ENCODE measurements at regions not wholly inside any gene's neighbourhood (a gene's known extent, or its start where the extent isn't known, plus 50 kb on each side); places are given as distances from the start of the nearest gene placed in this dataset.

DNA sequence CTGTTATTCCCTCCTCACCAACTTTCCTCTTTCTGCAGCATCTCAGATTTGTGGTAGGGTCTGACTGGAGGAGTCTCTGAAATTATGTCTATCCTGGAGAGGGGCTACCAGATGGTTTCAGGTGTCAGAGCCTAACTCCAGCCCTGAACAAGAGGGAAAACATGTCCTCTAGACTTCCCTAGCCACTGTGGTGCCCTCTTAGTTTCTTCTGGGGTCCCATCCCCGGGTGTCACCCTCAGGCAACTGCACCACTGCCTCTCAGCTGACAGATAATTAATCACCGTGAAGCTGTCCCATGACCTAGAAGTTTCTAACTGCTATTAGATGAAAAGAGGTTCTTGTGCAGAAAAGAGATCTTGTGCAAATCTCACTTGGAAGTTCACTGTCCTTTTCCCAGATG, 95.1 kb upstream of the CELF4 start:
- Histone ChIP-seq H3K27me3 (ENCODE audit: low read length) (no peaks in the 10 kb centered on the region), H3K79me2 (ENCODE audit: low read length) (no peaks in the 10 kb centered on the region), H3K4me1 (ENCODE audit: low read length) (no peaks in the 10 kb centered on the region), H3K4me3 (ENCODE audit: low read length) (no peak overlapping the region), H3K9ac (ENCODE audit: low read length) (no peak overlapping the region), H4K20me1 (ENCODE audit: insufficient read depth, low read depth, low read length) (no peaks in the 10 kb centered on the region), H3K36me3 (ENCODE audit: insufficient read depth, low read length) (no peaks in the 10 kb centered on the region), H3K27ac (ENCODE audit: low read length) (no peak overlapping the region), H3K4me2 (ENCODE audit: low read depth, low read length, poor library complexity, severe bottlenecking) (no peak overlapping the region), H3K9me2 (replicated peaks; ENCODE audit: insufficient read depth, low read length) (no peaks in the 10 kb centered on the region), H2AFZ (ENCODE audit: low read length) (no peak overlapping the region), H3K9me3 (ENCODE audit: low read length) (no peaks in the 10 kb centered on the region; the same call in 1 of the 2 replicates)
- no peak for DNase-seq

DNA sequence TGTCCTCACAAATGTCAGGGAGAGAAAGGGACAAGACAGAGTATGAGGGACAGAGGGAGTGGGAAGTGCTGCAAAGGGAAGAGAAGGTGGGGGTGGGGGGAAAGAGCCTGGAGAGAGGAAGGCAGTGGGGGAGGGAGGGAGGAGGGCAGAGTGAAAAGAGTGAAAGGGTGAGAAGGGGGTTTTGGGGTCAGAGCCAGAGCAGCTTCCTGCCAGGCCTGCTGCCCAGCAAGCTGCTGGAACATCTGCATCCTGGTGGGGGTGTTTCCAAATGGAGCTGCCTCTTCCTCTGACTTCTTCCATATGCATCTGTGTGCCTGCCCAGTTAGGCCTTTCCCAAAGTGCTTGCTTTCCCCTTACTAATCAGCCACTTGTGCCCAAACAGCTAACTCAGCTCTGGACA, 94.3 kb upstream of the CELF4 start:
- no peak overlapping the region for H3K4me3 ChIP-seq (ENCODE audit: low read length)
- H2AFZ ChIP-seq (ENCODE audit: low read length): no peak overlapping the region
- no peaks in the 10 kb centered on the region for H3K79me2 ChIP-seq (ENCODE audit: low read length)
- no peak overlapping the region for H3K27ac ChIP-seq (ENCODE audit: low read length)
- no peaks in the 10 kb centered on the region for H4K20me1 ChIP-seq (ENCODE audit: insufficient read depth, low read depth, low read length)
- H3K9me2 ChIP-seq (replicated peaks; ENCODE audit: insufficient read depth, low read length): no peaks in the 10 kb centered on the region
- no peaks in the 10 kb centered on the region; the same call in 1 of the 2 replicates for H3K9me3 ChIP-seq (ENCODE audit: low read length)
- no peak overlapping the region for H3K9ac ChIP-seq (ENCODE audit: low read length)
- no peaks in the 10 kb centered on the region for H3K36me3 ChIP-seq (ENCODE audit: insufficient read depth, low read length)
- no peak overlapping the region for H3K4me2 ChIP-seq (ENCODE audit: low read depth, low read length, poor library complexity, severe bottlenecking)
- H3K4me1 ChIP-seq (ENCODE audit: low read length): no peaks in the 10 kb centered on the region
- DNase-seq: no peak
- no peaks in the 10 kb centered on the region for H3K27me3 ChIP-seq (ENCODE audit: low read length)

DNA sequence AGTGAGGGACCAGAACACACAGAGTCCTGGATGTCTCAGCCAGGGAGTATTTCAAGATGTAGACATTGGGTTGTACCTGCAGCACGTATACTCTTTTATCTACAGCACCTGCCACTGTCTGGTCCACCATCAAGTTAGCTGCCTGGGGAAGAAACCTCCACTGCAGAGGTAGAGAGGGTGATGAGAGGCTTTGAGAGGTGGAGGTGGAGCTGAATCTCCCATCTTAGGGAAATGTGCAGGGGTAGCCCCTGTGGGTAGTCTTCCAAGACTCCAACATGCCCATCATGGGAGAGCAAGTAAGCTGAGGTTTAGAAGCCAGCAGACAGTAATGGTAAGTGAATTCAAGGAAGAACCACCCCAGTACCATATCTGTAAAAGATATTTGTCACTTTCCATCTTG, 93.3 kb upstream of the CELF4 start:
- no peak overlapping the region for H2AFZ ChIP-seq (ENCODE audit: low read length)
- H3K27ac ChIP-seq (ENCODE audit: low read length): no peak overlapping the region
- H3K27me3 ChIP-seq (ENCODE audit: low read length): no peaks in the 10 kb centered on the region
- no peaks in the 10 kb centered on the region; the same call in 1 of the 2 replicates for H3K9me3 ChIP-seq (ENCODE audit: low read length)
- H3K4me3 ChIP-seq (ENCODE audit: low read length): no peak overlapping the region
- H3K36me3 ChIP-seq (ENCODE audit: insufficient read depth, low read length): no peaks in the 10 kb centered on the region
- no peak overlapping the region for H3K4me2 ChIP-seq (ENCODE audit: low read depth, low read length, poor library complexity, severe bottlenecking)
- no peaks in the 10 kb centered on the region for H3K9me2 ChIP-seq (replicated peaks; ENCODE audit: insufficient read depth, low read length)
- DNase-seq: no peak
- H4K20me1 ChIP-seq (ENCODE audit: insufficient read depth, low read depth, low read length): no peaks in the 10 kb centered on the region
- H3K4me1 ChIP-seq (ENCODE audit: low read length): no peaks in the 10 kb centered on the region
- H3K79me2 ChIP-seq (ENCODE audit: low read length): no peaks in the 10 kb centered on the region
- H3K9ac ChIP-seq (ENCODE audit: low read length): no peak overlapping the region

DNA sequence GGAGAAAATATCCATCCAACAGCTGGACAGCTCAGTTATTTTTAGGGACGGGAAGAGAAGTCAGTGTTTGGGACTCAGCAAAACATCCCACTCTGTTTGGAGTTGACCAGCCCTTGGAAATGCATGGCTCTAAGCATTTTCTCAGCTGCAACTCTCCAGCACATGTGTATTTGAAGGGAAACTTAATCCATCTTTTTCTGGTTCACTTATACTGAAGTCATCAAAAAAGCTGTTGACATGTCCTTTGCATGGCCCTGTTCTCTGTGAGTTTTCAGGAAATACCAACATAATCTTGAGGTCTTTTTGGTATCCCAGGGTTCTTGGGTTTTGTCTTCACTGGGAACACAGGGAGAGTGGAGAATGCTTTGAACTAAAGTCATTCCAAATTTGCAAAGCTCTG, 91.9 kb upstream of the CELF4 start:
- no peaks in the 10 kb centered on the region for H3K79me2 ChIP-seq (ENCODE audit: low read length)
- DNase-seq: no peak
- H3K9ac ChIP-seq (ENCODE audit: low read length): no peak overlapping the region

DNA sequence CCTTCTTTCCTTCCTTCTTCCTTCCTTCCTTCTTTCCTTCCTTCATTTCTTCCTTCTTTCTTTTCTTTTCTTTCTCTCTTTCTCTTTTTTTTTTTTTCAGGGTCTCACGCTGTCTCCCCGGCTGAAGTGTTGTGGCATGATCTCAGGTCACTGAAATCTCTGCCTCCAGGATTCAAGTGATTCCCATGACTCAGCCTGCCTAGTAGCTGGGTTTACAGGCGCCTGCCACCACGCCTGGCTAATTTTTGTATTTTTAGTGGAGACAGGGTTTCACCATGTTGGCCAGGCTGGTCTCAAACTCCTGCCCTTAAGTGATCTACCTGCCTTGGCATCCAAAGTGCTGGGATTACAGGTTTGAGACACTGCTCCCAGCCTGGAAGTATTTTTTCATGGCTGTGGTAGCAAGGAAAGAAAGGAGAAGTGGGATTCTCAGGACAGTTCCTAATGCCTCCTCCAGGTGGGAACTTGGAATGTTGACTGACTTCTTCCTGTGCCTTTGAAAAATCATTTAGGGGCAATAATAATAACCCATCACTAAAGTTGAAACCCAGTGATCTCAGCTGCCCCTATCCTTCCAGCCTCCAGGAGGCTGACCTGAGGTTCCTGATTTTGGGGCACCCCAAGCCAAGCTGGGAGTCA, 89.3 kb upstream of the CELF4 start:
- Histone ChIP-seq H3K36me3 (ENCODE audit: insufficient read depth, low read length) (no peaks in the 10 kb centered on the region), H3K4me1 (ENCODE audit: low read length) (no peaks in the 10 kb centered on the region), H3K4me3 (ENCODE audit: low read length) (no peak overlapping the region), H4K20me1 (ENCODE audit: insufficient read depth, low read depth, low read length) (no peaks in the 10 kb centered on the region), H3K79me2 (ENCODE audit: low read length) (no peaks in the 10 kb centered on the region), H3K27me3 (ENCODE audit: low read length) (no peaks in the 10 kb centered on the region), H3K9me3 (ENCODE audit: low read length) (no peaks in the 10 kb centered on the region; the same call in 1 of the 2 replicates), H3K9me2 (replicated peaks; ENCODE audit: insufficient read depth, low read length) (no peaks in the 10 kb centered on the region), H3K4me2 (ENCODE audit: low read depth, low read length, poor library complexity, severe bottlenecking) (no peak overlapping the region), H2AFZ (ENCODE audit: low read length) (no peak overlapping the region), H3K27ac (ENCODE audit: low read length) (no peak overlapping the region), H3K9ac (ENCODE audit: low read length) (no peak overlapping the region)
- no peak for DNase-seq

More for the DNA sequence above, 91.9 kb upstream of the CELF4 start:
- no peak overlapping the region for H3K27ac ChIP-seq (ENCODE audit: low read length)
- no peaks in the 10 kb centered on the region for H3K9me2 ChIP-seq (replicated peaks; ENCODE audit: insufficient read depth, low read length)
- H3K9me3 ChIP-seq (ENCODE audit: low read length): no peaks in the 10 kb centered on the region; the same call in 1 of the 2 replicates
- no peak overlapping the region for H2AFZ ChIP-seq (ENCODE audit: low read length)
- no peak overlapping the region for H3K4me2 ChIP-seq (ENCODE audit: low read depth, low read length, poor library complexity, severe bottlenecking)
- no peaks in the 10 kb centered on the region for H3K4me1 ChIP-seq (ENCODE audit: low read length)
- no peaks in the 10 kb centered on the region for H3K36me3 ChIP-seq (ENCODE audit: insufficient read depth, low read length)
- no peaks in the 10 kb centered on the region for H3K27me3 ChIP-seq (ENCODE audit: low read length)
- H4K20me1 ChIP-seq (ENCODE audit: insufficient read depth, low read depth, low read length): no peaks in the 10 kb centered on the region
- H3K4me3 ChIP-seq (ENCODE audit: low read length): no peak overlapping the region

DNA sequence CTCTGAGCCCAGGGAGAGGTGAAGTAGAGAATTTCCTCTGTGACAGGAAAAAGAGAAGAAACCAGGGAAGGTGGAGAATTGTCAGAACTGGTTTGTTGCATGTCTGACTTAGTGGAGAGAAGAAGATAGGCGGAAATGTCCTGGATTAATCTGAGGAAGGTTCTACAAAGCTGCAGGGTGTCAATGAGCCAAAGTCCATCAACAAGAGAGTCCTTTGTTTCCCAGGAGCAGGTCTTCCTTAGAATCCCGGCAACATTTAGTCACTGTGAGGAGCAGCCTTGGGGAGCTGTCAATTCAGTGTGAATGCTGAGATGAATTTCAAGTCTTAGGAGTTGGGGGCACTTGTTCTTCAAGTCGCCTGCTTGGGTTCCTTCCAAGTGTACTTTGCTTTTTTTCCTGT, 88.4 kb upstream of the CELF4 start:
- no peaks in the 10 kb centered on the region for H3K4me1 ChIP-seq (ENCODE audit: low read length)
- no peak overlapping the region for H2AFZ ChIP-seq (ENCODE audit: low read length)
- no peaks in the 10 kb centered on the region for H3K36me3 ChIP-seq (ENCODE audit: insufficient read depth, low read length)
- no peak overlapping the region for H3K4me3 ChIP-seq (ENCODE audit: low read length)
- H3K9me3 ChIP-seq (ENCODE audit: low read length): no peaks in the 10 kb centered on the region; the same call in 1 of the 2 replicates
- no peaks in the 10 kb centered on the region for H4K20me1 ChIP-seq (ENCODE audit: insufficient read depth, low read depth, low read length)
- no peaks in the 10 kb centered on the region for H3K9me2 ChIP-seq (replicated peaks; ENCODE audit: insufficient read depth, low read length)
- DNase-seq: no peak
- H3K79me2 ChIP-seq (ENCODE audit: low read length): no peaks in the 10 kb centered on the region
- no peaks in the 10 kb centered on the region for H3K27me3 ChIP-seq (ENCODE audit: low read length)
- no peak overlapping the region for H3K27ac ChIP-seq (ENCODE audit: low read length)
- H3K4me2 ChIP-seq (ENCODE audit: low read depth, low read length, poor library complexity, severe bottlenecking): no peak overlapping the region
- H3K9ac ChIP-seq (ENCODE audit: low read length): no peak overlapping the region

DNA sequence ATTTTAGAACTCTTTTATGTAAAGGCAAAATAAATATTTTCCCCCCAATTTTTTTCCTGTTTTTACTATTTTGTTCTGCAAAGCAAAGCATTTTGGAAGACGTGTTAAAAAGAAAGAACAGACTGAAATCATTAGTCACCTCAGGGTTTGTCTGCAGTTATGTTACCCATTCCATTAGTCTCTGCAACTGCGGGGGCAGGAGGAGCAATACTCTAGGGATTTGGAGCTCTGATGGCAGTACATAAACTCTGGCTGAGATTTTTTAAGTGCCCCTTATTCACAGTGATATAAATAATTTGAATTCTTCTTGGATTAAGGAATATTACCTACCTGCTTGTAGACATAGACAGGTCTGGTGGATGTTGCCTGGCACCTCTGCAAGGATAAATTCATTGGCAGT, 88.0 kb upstream of the CELF4 start:
- DNase-seq: no peak
- H3K36me3 ChIP-seq (ENCODE audit: insufficient read depth, low read length): no peaks in the 10 kb centered on the region
- no peak overlapping the region for H2AFZ ChIP-seq (ENCODE audit: low read length)
- no peaks in the 10 kb centered on the region; the same call in 1 of the 2 replicates for H3K9me3 ChIP-seq (ENCODE audit: low read length)
- no peak overlapping the region for H3K27ac ChIP-seq (ENCODE audit: low read length)
- no peaks in the 10 kb centered on the region for H3K79me2 ChIP-seq (ENCODE audit: low read length)
- no peak overlapping the region for H3K9ac ChIP-seq (ENCODE audit: low read length)
- H3K4me2 ChIP-seq (ENCODE audit: low read depth, low read length, poor library complexity, severe bottlenecking): no peak overlapping the region
- no peaks in the 10 kb centered on the region for H4K20me1 ChIP-seq (ENCODE audit: insufficient read depth, low read depth, low read length)
- H3K4me3 ChIP-seq (ENCODE audit: low read length): no peak overlapping the region
- H3K4me1 ChIP-seq (ENCODE audit: low read length): no peaks in the 10 kb centered on the region
- no peaks in the 10 kb centered on the region for H3K9me2 ChIP-seq (replicated peaks; ENCODE audit: insufficient read depth, low read length)
- no peaks in the 10 kb centered on the region for H3K27me3 ChIP-seq (ENCODE audit: low read length)

DNA sequence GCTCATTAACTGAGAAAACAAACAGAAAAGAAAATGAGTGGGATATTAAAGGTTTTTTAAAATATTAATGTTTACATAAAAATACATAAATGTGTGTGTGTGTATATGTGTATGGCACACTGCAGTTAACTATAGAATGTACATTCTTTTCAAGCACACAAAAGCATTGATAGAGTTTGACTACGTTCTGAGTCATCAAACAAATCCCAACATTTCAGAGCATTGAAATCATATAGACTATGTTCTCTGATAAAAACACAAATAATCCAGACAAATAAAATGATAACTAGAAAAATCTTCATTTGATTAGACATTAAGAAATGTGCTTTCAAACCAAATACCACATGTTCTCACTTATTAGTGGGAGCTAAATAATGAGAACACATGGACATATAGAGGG, 84.3 kb upstream of the CELF4 start:
- no peak for DNase-seq
- H3K79me2 ChIP-seq (ENCODE audit: low read length): no peaks in the 10 kb centered on the region
- no peak overlapping the region for H3K4me3 ChIP-seq (ENCODE audit: low read length)
- no peaks in the 10 kb centered on the region for H3K4me1 ChIP-seq (ENCODE audit: low read length)
- H3K9ac ChIP-seq (ENCODE audit: low read length): no peak overlapping the region
- H3K9me2 ChIP-seq (replicated peaks; ENCODE audit: insufficient read depth, low read length): no peaks in the 10 kb centered on the region
- H3K27me3 ChIP-seq (ENCODE audit: low read length): no peaks in the 10 kb centered on the region
- no peak overlapping the region for H3K27ac ChIP-seq (ENCODE audit: low read length)
- no peaks in the 10 kb centered on the region for H4K20me1 ChIP-seq (ENCODE audit: insufficient read depth, low read depth, low read length)
- no peak overlapping the region for H3K4me2 ChIP-seq (ENCODE audit: low read depth, low read length, poor library complexity, severe bottlenecking)
- no peaks in the 10 kb centered on the region for H3K36me3 ChIP-seq (ENCODE audit: insufficient read depth, low read length)
- H2AFZ ChIP-seq (ENCODE audit: low read length): no peak overlapping the region
- H3K9me3 ChIP-seq (ENCODE audit: low read length): peaks cover 6% of the 10 kb centered on the region; the same call in 1 of the 2 replicates

Data from Karpas-422 (cell line).